Panc1 (cell line): ENCODE measurements at regions not wholly inside any gene's neighbourhood (a gene's known extent, or its start where the extent isn't known, plus 50 kb on each side); places are given as distances from the start of the nearest gene placed in this dataset.

ENCODE experiments used
- ATAC-seq: fragments of 200-7000 bp; cut with Tn5 transposase; 2 replicates; pipeline ENCODE4 v1.9.1; 2020; ENCODE audit warnings: mild to moderate bottlenecking, moderate library complexity
- BruUV-seq: library from RNA; stranded (reverse); fragments of 400-500 nt; replicated peaks from 2 replicates; lab custom pipeline; 2021; lab: Mats Ljungman, UMichigan
- CTCF ChIA-PET: fragments of 300-600 bp; sonication (Branson Sonifier 250); formaldehyde crosslinking; loops from one replicate; lab custom pipeline; 2022; ENCODE audit warnings: antibody characterized with exemption; lab: Charles Lee
- POLR2A ChIA-PET: fragments of 300-600 bp; sonication (Branson Sonifier 250); formaldehyde crosslinking; loops from one replicate; lab custom pipeline; 2022; ENCODE audit warnings: antibody characterized with exemption; lab: Charles Lee
- DNase-seq: peaks from one replicate; pipeline ENCODE4 v3.0.0-alpha.2; 2010; ENCODE audit warnings: low read depth, low spot score
- H3K27ac ChIP-seq: 2 replicates; pipeline ENCODE4 v1.5.1; 2011; ENCODE audit warnings: mild to moderate bottlenecking, low read length, inconsistent platforms
- H3K27me3 ChIP-seq: fragments of 200-500 bp; sonication (Bioruptor generic); 2 replicates; pipeline ENCODE4 v1.6.0; 2014; ENCODE audit warnings: low read length, inconsistent platforms; ENCODE audit not compliant: control insufficient read depth, insufficient read depth
- H3K36me3 ChIP-seq: fragments of 200-500 bp; sonication (Bioruptor generic); 2 replicates; pipeline ENCODE4 v1.5.1; 2014; ENCODE audit warnings: inconsistent platforms, mild to moderate bottlenecking, low read length, moderate library complexity; ENCODE audit not compliant: control insufficient read depth, insufficient read depth
- H3K4me1 ChIP-seq: 2 replicates; pipeline ENCODE4 v1.5.1; 2011; ENCODE audit warnings: inconsistent platforms, mild to moderate bottlenecking, low read length, moderate library complexity; ENCODE audit not compliant: control insufficient read depth, insufficient read depth
- H3K4me3 ChIP-seq, 2 experiments: 2 replicates each; pipeline ENCODE4 v1.5.1; 2011 to 2012; ENCODE audit warnings: low read depth in 2 of 2, low read length in 2 of 2, mild to moderate bottlenecking in 2 of 2, inconsistent platforms in 1 of 2, moderate library complexity in 1 of 2
- H3K9me3 ChIP-seq: fragments of 200-500 bp; sonication (Bioruptor generic); 2 replicates; pipeline ENCODE4 v1.5.1; 2014; ENCODE audit warnings: low read depth, mild to moderate bottlenecking, inconsistent platforms, low read length, moderate library complexity; ENCODE audit not compliant: control insufficient read depth, insufficient read depth
- CTCF ChIP-seq: fragments of 450-650 bp; IDR thresholded peaks from 2 replicates; pipeline ENCODE4 v1.5.1; 2017; ENCODE audit warnings: mild to moderate bottlenecking
- POLR2AphosphoS5 ChIP-seq: IDR thresholded peaks from 2 replicates; pipeline ENCODE4 v1.6.1; 2012; ENCODE audit warnings: mild to moderate bottlenecking, low read depth, low read length, moderate library complexity
- REST ChIP-seq, 2 experiments: IDR thresholded peaks; 2 replicates each; pipeline ENCODE4 v1.6.1; 2011 to 2012; ENCODE audit warnings: low read depth in 2 of 2, control low read depth in 1 of 2, low read length in 1 of 2, mild to moderate bottlenecking in 1 of 2, moderate library complexity in 1 of 2; ENCODE audit not compliant: insufficient read depth in 1 of 2
- SIN3A ChIP-seq: IDR thresholded peaks from 2 replicates; pipeline ENCODE4 v1.6.1; 2012; ENCODE audit warnings: low read depth, mild to moderate bottlenecking, low read length, moderate library complexity, borderline replicate concordance; ENCODE audit not compliant: insufficient read depth
- TCF7L2 ChIP-seq: IDR thresholded peaks from 2 replicates; pipeline ENCODE4 v1.6.1; 2011; ENCODE audit warnings: mild to moderate bottlenecking, low read depth, low read length, inconsistent platforms
- in situ Hi-C: cut with HindIII; loops from 2 replicates; pipeline ENCODE4 v1.10.0; 2016; ENCODE audit warnings: low sequenced_read_pairs, low pct_unique_long_range_greater_than_20kb
- intact Hi-C: fragments of 100-400 bp; cut with micrococcal nuclease; formaldehyde crosslinking; loops from one replicate; pipeline ENCODE4 v1.10.0; 2022; ENCODE audit not compliant: unreplicated experiment

- no peak for DNase-seq
- TF ChIP-seq POLR2AphosphoS5 = no peak
- no peak for TF ChIP-seq CTCF
- no peak for TF ChIP-seq REST (IDR thresholded peaks at IDR 0.05; ENCODE audit: insufficient read depth in 1 of 2, low read depth in 2 of 2, low read length in 1 of 2)
- TF ChIP-seq TCF7L2 = no peak
- no peak for TF ChIP-seq SIN3A
- in situ Hi-C loops (no loop called here), intact Hi-C loops (no loop called here)
- no peaks in the 10 kb centered on the region for H3K4me1 ChIP-seq
- H3K4me3 ChIP-seq = no peak overlapping the region
- no peak for ATAC-seq
- ChIA-PET POLR2A (no interaction called here), CTCF (no interaction called here)
- H3K27me3 ChIP-seq = no peaks in the 10 kb centered on the region
- BruUV-seq = no TSS peak
- H3K36me3 ChIP-seq = no peaks in the 10 kb centered on the region
- H3K9me3 ChIP-seq = no peaks in the 10 kb centered on the region
- no peak overlapping the region for H3K27ac ChIP-seq
These were observed 340.6 kb downstream of the GXYLT1 start for GRCh38 chr12:41804026-41804425.

- intact Hi-C loops = no loop called here
- H3K9me3 ChIP-seq = no peaks in the 10 kb centered on the region
- H3K4me3 ChIP-seq = no peak overlapping the region
- DNase-seq (no peak), ATAC-seq (no peak)
- no peak for TF ChIP-seq REST (IDR thresholded peaks at IDR 0.05; ENCODE audit: insufficient read depth in 1 of 2, low read depth in 2 of 2, low read length in 1 of 2)
- TF ChIP-seq CTCF = no peak
- TF ChIP-seq SIN3A = no peak
- no peak for TF ChIP-seq TCF7L2
- TF ChIP-seq POLR2AphosphoS5 = no peak
- no peaks in the 10 kb centered on the region for H3K4me1 ChIP-seq
- no peaks in the 10 kb centered on the region for H3K36me3 ChIP-seq
- no peak overlapping the region for H3K27ac ChIP-seq
- no TSS peak for BruUV-seq
- H3K27me3 ChIP-seq = no peaks in the 10 kb centered on the region
- ChIA-PET POLR2A (no interaction called here), CTCF (no interaction called here)
- in situ Hi-C loops = no loop called here
These were observed 341.9 kb downstream of the GXYLT1 start for GRCh38 chr12:41802803-41803202.
